SK-N-SH (cell line): ENCODE measurements at regions not wholly inside any gene's neighbourhood (a gene's known extent, or its start where the extent isn't known, plus 50 kb on each side); places are given as distances from the start of the nearest gene placed in this dataset.

Source experiments
- CTCF ChIA-PET: fragments of 300-600, 350-600 bp; formaldehyde crosslinking; extraction: SDS; loops from one replicate; lab custom pipeline; 2021; lab: Yijun Ruan, JAX
- POLR2A ChIA-PET: fragments of 350-600 bp; sonication (Branson Sonifier 250); formaldehyde crosslinking; extraction: SDS; loops from one replicate; lab custom pipeline; 2020; ENCODE audit warnings: antibody characterized with exemption, inconsistent platforms; lab: Yijun Ruan, JAX
- DNase-seq: peaks from one replicate; pipeline ENCODE4 v3.0.0; 2012
- H2AFZ ChIP-seq: fragments of 200-600 bp; sonication (generic); 2 replicates; pipeline ENCODE4 v1.8.1; 2016; ENCODE audit warnings: antibody characterized with exemption, mild to moderate bottlenecking, low read depth
- H3F3A ChIP-seq: fragments of 200-600 bp; sonication (generic); replicated peaks from 2 replicates; pipeline ENCODE3; 2016; ENCODE audit warnings: antibody characterized with exemption, mild to moderate bottlenecking; ENCODE audit not compliant: insufficient read depth
- H3K27ac ChIP-seq, 2 experiments: fragments of 200-500 bp in 1 of 2; fragments of 200-600 bp in 1 of 2; sonication (Bioruptor generic) in 1 of 2; sonication (generic), shearing (Covaris generic) in 1 of 2; 2 replicates each; pipeline versions ENCODE4 v1.5.1 to v1.6.1; 2014 to 2016; ENCODE audit warnings: low read depth in 2 of 2, inconsistent platforms in 1 of 2, low read length in 1 of 2, mild to moderate bottlenecking in 1 of 2, mixed read lengths in 1 of 2
- H3K27me3 ChIP-seq: fragments of 200-600 bp; sonication (generic), shearing (Covaris generic); 2 replicates; pipeline ENCODE4 v1.6.1; 2016; ENCODE audit warnings: mixed run types; ENCODE audit not compliant: insufficient read depth
- H3K36me3 ChIP-seq, 2 experiments: fragments of 200-500 bp in 1 of 2; fragments of 200-600 bp in 1 of 2; sonication (Bioruptor generic) in 1 of 2; sonication (generic) in 1 of 2; replicated peaks in 1 of 2; 2 replicates each; pipeline versions ENCODE3 to v1.5.1; 2014 to 2016; ENCODE audit warnings: low read length in 1 of 2, mild to moderate bottlenecking in 1 of 2; ENCODE audit not compliant: insufficient read depth in 2 of 2, control insufficient read depth in 1 of 2
- H3K4me1 ChIP-seq, 2 experiments: fragments of 200-500 bp in 1 of 2; fragments of 200-600 bp in 1 of 2; sonication (Bioruptor generic) in 1 of 2; sonication (generic), shearing (Covaris generic) in 1 of 2; 2 replicates each; pipeline versions ENCODE4 v1.5.1 to v1.6.1; 2014 to 2016; ENCODE audit warnings: low read depth in 1 of 2, low read length in 1 of 2, mixed run types in 1 of 2; ENCODE audit not compliant: insufficient read depth in 2 of 2, control insufficient read depth in 1 of 2
- H3K4me2 ChIP-seq: fragments of 200-600 bp; sonication (generic), shearing (Covaris generic); 2 replicates; pipeline ENCODE4 v1.6.1; 2017; ENCODE audit warnings: mixed run types
- H3K4me3 ChIP-seq, 2 experiments: fragments of 200-500 bp in 1 of 2; fragments of 200-600 bp in 1 of 2; sonication (Bioruptor generic) in 1 of 2; sonication (generic), shearing (Covaris generic) in 1 of 2; 2 replicates each; pipeline versions ENCODE4 v1.5.1 to v1.8.1; 2014 to 2016; ENCODE audit warnings: low read depth in 2 of 2, inconsistent platforms in 1 of 2, low read length in 1 of 2, mild to moderate bottlenecking in 1 of 2, mixed read lengths in 1 of 2, moderate library complexity in 1 of 2
- H3K79me2 ChIP-seq: fragments of 200-600 bp; sonication (generic); 2 replicates; pipeline ENCODE4 v1.8.1; 2017; ENCODE audit warnings: mild to moderate bottlenecking; ENCODE audit not compliant: insufficient read depth
- H3K9ac ChIP-seq: fragments of 200-600 bp; sonication (generic); 2 replicates; pipeline ENCODE4 v1.6.1; 2017; ENCODE audit warnings: mixed run types
- H3K9me2 ChIP-seq: fragments of 200-600 bp; sonication (generic); 2 replicates; pipeline ENCODE4 v1.6.1; 2017; ENCODE audit warnings: mixed run types
- H3K9me3 ChIP-seq: fragments of 200-600 bp; sonication (generic); 2 replicates; pipeline ENCODE4 v1.6.1; 2017; ENCODE audit warnings: mixed run types, mild to moderate bottlenecking, moderate library complexity
- H4K20me1 ChIP-seq: fragments of 200-600 bp; sonication (generic); 2 replicates; pipeline ENCODE4 v1.6.1; 2017; ENCODE audit warnings: mild to moderate bottlenecking, mixed run types; ENCODE audit not compliant: insufficient read depth
- CHD2 ChIP-seq: fragments of 150-350 bp; IDR thresholded peaks from 2 replicates; pipeline ENCODE4 v1.6.1; 2018; ENCODE audit warnings: low read length; ENCODE audit not compliant: partially characterized antibody
- EP300 ChIP-seq, 2 experiments: IDR thresholded peaks; 2 replicates each; pipeline versions ENCODE4 v1.4.0 to v1.6.1; 2012; ENCODE audit warnings: borderline replicate concordance in 1 of 2, low read depth in 1 of 2, low read length in 1 of 2
- EZH2phosphoT487 ChIP-seq: fragments of 200-600 bp; sonication (generic); IDR thresholded peaks from 2 replicates; pipeline ENCODE4 v1.6.1; 2017; ENCODE audit warnings: low read depth, mixed run types, mild to moderate bottlenecking, antibody characterized with exemption, moderate library complexity, borderline replicate concordance
- FOSL2 ChIP-seq: IDR thresholded peaks from 2 replicates; pipeline ENCODE4 v1.4.0; 2012; ENCODE audit warnings: low read depth, mild to moderate bottlenecking, moderate library complexity, borderline replicate concordance
- FOXM1 ChIP-seq: IDR thresholded peaks from 2 replicates; pipeline ENCODE4 v1.4.0; 2012; ENCODE audit warnings: low read depth, mild to moderate bottlenecking
- GATA2 ChIP-seq: sonication (generic); formaldehyde crosslinking; IDR thresholded peaks from 2 replicates; pipeline ENCODE4 v1.5.0; 2020; ENCODE audit warnings: mild to moderate bottlenecking, missing genetic modification reagents
- NFIC ChIP-seq: IDR thresholded peaks from 2 replicates; pipeline ENCODE4 v1.4.0; 2012; ENCODE audit warnings: borderline replicate concordance
- NRF1 ChIP-seq: IDR thresholded peaks from 2 replicates; pipeline ENCODE4 v1.6.1; 2012; ENCODE audit warnings: low read depth, mild to moderate bottlenecking, low read length
- POLR2AphosphoS5 ChIP-seq: IDR thresholded peaks from 2 replicates; pipeline ENCODE4 v1.6.1; 2012; ENCODE audit warnings: low read depth, low read length
- RCOR1 ChIP-seq: fragments of 150-350 bp; IDR thresholded peaks from 2 replicates; pipeline ENCODE4 v1.6.1; 2017; ENCODE audit warnings: antibody characterized with exemption, low read length
- RFX5 ChIP-seq: IDR thresholded peaks from 2 replicates; pipeline ENCODE4 v1.6.1; 2012; ENCODE audit warnings: mild to moderate bottlenecking, improper control_type of control experiment, low read length
- RXRA ChIP-seq: IDR thresholded peaks from 2 replicates; pipeline ENCODE4 v1.4.0; 2012; ENCODE audit warnings: low read depth, mild to moderate bottlenecking, borderline replicate concordance
- SMC3 ChIP-seq: IDR thresholded peaks from 2 replicates; pipeline ENCODE4 v1.6.1; 2012; ENCODE audit warnings: low read depth, low read length, improper control_type of control experiment
- TAF1 ChIP-seq: IDR thresholded peaks from 2 replicates; pipeline ENCODE4 v1.6.1; 2012; ENCODE audit warnings: low read depth, mild to moderate bottlenecking, low read length, moderate library complexity, borderline replicate concordance
- TCF12 ChIP-seq: IDR thresholded peaks from 2 replicates; pipeline ENCODE4 v1.4.0; 2012
- YY1 ChIP-seq: IDR thresholded peaks from 2 replicates; pipeline ENCODE4 v1.4.0; 2012; ENCODE audit warnings: low read depth, mild to moderate bottlenecking
- WGBS: methylation state at CpG from one replicate; pipeline ENCODE4 v1.1.6; 2017; ENCODE audit warnings: low lambda C conversion rate; 5-methylcytosine and 5-hydroxymethylcytosine counted together
- TF ChIP-seq, protein P1 (sequence below): fragments of 200-600 bp; sonication (generic); IDR thresholded peaks from 2 replicates; pipeline ENCODE4 v1.6.1; 2017; ENCODE audit warnings: antibody characterized with exemption, mild to moderate bottlenecking, moderate library complexity
- TF ChIP-seq, protein P2 (sequence below): IDR thresholded peaks from 2 replicates; pipeline ENCODE4 v1.4.0; 2012; ENCODE audit warnings: low read depth, borderline replicate concordance
- TF ChIP-seq, protein P3 (sequence below): IDR thresholded peaks from 2 replicates; pipeline ENCODE4 v1.6.1; 2012; ENCODE audit warnings: mild to moderate bottlenecking, low read depth, low read length, moderate library complexity
- TF ChIP-seq, protein P4 (sequence below): fragments of 150-350 bp; IDR thresholded peaks from 2 replicates; pipeline ENCODE4 v1.6.1; 2016; ENCODE audit warnings: mild to moderate bottlenecking, low read depth, low read length
- TF ChIP-seq, protein P5 (sequence below): fragments of 150-350 bp; IDR thresholded peaks from 2 replicates; pipeline ENCODE4 v1.6.1; 2017; ENCODE audit warnings: antibody characterized with exemption, low read length, low read depth, borderline replicate concordance
- TF ChIP-seq, protein P6 (sequence below): IDR thresholded peaks from 2 replicates; pipeline ENCODE4 v1.4.0; 2012; ENCODE audit warnings: low read depth, borderline replicate concordance

DNA sequence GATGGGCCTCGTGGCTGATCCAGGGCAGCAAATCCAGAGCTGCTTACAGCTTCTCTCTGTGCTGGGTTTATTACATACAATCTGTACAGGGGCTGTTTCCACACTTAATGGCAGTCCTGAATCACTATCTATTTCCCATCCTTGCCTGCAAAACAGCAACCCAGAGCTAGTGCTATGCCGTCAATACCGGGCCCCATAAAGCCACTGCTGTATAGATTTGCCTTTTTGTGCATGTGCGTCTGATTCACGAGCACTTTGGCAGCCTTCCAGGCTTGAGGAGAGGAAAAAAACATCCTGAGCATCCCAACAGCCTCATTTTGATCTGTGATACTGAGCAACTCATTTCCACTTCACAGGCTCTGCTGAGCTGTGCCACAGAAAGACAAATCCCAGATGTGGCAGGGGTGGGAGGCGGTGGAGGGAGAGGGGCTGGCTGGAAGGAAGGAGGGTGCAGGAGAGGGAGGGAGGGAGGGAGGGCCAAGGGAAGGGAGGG lies 65.2 kb upstream of the TARBP1 start:
- H3K9me2 ChIP-seq, result no peaks in the 10 kb centered on the region
- H3K36me3 ChIP-seq, result no peaks in the 10 kb centered on the region
- ChIA-PET CTCF (interaction anchor here (0.6 to 4.6 kb wide), 25 partner anchors 9 to 549 kb away, joined by 3 to 37 read pairs (median 5); partner anchors contain the start of gene IRF2BP2), POLR2A (interaction anchor here (0.5 to 6.6 kb wide), 18 partner anchors 9 to 540 kb away, joined by 3 to 53 read pairs (median 10); partner anchors contain the start of genes IRF2BP2 and TARBP1)
- peak; percentile 86 for DNase-seq
- peaks cover 12% of the 10 kb centered on the region for H3F3A ChIP-seq
- H3K27ac ChIP-seq, result peak overlapping the region; percentile 92 to 100
- H3K4me2 ChIP-seq, result peak overlapping the region; percentile 31; the same call in 1 of the 2 replicates
- no peaks in the 10 kb centered on the region for H4K20me1 ChIP-seq
- 11% methylated on average over 6 of the region's 6 CpGs for WGBS
- H3K9ac ChIP-seq, result peak overlapping the region; percentile 23; the same call in 1 of the 2 replicates
- no peaks in the 10 kb centered on the region for H3K79me2 ChIP-seq
- H3K4me3 ChIP-seq, result no peak overlapping the region; a peak in 1 of 4 replicates
- H3K9me3 ChIP-seq, result no peaks in the 10 kb centered on the region
- H2AFZ ChIP-seq, result peak overlapping the region; percentile 16; the same call in 1 of the 2 replicates
- H3K27me3 ChIP-seq, result no peaks in the 10 kb centered on the region
- H3K4me1 ChIP-seq, result peaks cover 23 to 67% of the 10 kb centered on the region in 2 experiments
- TF ChIP-seq RXRA (peak; percentile 55; the same call in 1 of the 2 replicates), POLR2AphosphoS5 (peak; percentile 80; the same call in 1 of the 2 replicates), TCF12 (peak; percentile 97), TAF1 (peak; percentile 62), EP300 (IDR thresholded peaks at IDR 0.05; ENCODE audit: borderline replicate concordance in 1 of 2, low read depth in 1 of 2, low read length in 1 of 2) (peak; percentile 88 to 94), YY1 (no peak), SMC3 (no peak; the same call in 1 of the 2 replicates), FOXM1 (peak; percentile 49; the same call in 1 of the 2 replicates), FOSL2 (peak; percentile 79; the same call in 1 of the 2 replicates), EZH2phosphoT487 (no peak), CHD2 (peak; percentile 18), RFX5 (no peak), RCOR1 (peak; percentile 84), NFIC (peak; percentile 96), GATA2 (CRISPR knock-in tag) (peak; percentile 75), NRF1 (no peak)
- TF ChIP-seq, protein P1, sequence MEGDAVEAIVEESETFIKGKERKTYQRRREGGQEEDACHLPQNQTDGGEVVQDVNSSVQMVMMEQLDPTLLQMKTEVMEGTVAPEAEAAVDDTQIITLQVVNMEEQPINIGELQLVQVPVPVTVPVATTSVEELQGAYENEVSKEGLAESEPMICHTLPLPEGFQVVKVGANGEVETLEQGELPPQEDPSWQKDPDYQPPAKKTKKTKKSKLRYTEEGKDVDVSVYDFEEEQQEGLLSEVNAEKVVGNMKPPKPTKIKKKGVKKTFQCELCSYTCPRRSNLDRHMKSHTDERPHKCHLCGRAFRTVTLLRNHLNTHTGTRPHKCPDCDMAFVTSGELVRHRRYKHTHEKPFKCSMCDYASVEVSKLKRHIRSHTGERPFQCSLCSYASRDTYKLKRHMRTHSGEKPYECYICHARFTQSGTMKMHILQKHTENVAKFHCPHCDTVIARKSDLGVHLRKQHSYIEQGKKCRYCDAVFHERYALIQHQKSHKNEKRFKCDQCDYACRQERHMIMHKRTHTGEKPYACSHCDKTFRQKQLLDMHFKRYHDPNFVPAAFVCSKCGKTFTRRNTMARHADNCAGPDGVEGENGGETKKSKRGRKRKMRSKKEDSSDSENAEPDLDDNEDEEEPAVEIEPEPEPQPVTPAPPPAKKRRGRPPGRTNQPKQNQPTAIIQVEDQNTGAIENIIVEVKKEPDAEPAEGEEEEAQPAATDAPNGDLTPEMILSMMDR, result no peak
- TF ChIP-seq, protein P2, sequence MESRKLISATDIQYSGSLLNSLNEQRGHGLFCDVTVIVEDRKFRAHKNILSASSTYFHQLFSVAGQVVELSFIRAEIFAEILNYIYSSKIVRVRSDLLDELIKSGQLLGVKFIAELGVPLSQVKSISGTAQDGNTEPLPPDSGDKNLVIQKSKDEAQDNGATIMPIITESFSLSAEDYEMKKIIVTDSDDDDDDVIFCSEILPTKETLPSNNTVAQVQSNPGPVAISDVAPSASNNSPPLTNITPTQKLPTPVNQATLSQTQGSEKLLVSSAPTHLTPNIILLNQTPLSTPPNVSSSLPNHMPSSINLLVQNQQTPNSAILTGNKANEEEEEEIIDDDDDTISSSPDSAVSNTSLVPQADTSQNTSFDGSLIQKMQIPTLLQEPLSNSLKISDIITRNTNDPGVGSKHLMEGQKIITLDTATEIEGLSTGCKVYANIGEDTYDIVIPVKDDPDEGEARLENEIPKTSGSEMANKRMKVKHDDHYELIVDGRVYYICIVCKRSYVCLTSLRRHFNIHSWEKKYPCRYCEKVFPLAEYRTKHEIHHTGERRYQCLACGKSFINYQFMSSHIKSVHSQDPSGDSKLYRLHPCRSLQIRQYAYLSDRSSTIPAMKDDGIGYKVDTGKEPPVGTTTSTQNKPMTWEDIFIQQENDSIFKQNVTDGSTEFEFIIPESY, result 0 out of 2 replicates have a peak, but pooled peaks have one; percentile 8
- TF ChIP-seq, protein P3, sequence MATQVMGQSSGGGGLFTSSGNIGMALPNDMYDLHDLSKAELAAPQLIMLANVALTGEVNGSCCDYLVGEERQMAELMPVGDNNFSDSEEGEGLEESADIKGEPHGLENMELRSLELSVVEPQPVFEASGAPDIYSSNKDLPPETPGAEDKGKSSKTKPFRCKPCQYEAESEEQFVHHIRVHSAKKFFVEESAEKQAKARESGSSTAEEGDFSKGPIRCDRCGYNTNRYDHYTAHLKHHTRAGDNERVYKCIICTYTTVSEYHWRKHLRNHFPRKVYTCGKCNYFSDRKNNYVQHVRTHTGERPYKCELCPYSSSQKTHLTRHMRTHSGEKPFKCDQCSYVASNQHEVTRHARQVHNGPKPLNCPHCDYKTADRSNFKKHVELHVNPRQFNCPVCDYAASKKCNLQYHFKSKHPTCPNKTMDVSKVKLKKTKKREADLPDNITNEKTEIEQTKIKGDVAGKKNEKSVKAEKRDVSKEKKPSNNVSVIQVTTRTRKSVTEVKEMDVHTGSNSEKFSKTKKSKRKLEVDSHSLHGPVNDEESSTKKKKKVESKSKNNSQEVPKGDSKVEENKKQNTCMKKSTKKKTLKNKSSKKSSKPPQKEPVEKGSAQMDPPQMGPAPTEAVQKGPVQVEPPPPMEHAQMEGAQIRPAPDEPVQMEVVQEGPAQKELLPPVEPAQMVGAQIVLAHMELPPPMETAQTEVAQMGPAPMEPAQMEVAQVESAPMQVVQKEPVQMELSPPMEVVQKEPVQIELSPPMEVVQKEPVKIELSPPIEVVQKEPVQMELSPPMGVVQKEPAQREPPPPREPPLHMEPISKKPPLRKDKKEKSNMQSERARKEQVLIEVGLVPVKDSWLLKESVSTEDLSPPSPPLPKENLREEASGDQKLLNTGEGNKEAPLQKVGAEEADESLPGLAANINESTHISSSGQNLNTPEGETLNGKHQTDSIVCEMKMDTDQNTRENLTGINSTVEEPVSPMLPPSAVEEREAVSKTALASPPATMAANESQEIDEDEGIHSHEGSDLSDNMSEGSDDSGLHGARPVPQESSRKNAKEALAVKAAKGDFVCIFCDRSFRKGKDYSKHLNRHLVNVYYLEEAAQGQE, result no peak
- TF ChIP-seq, protein P4, sequence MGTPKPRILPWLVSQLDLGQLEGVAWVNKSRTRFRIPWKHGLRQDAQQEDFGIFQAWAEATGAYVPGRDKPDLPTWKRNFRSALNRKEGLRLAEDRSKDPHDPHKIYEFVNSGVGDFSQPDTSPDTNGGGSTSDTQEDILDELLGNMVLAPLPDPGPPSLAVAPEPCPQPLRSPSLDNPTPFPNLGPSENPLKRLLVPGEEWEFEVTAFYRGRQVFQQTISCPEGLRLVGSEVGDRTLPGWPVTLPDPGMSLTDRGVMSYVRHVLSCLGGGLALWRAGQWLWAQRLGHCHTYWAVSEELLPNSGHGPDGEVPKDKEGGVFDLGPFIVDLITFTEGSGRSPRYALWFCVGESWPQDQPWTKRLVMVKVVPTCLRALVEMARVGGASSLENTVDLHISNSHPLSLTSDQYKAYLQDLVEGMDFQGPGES, result no peak
- TF ChIP-seq, protein P5, sequence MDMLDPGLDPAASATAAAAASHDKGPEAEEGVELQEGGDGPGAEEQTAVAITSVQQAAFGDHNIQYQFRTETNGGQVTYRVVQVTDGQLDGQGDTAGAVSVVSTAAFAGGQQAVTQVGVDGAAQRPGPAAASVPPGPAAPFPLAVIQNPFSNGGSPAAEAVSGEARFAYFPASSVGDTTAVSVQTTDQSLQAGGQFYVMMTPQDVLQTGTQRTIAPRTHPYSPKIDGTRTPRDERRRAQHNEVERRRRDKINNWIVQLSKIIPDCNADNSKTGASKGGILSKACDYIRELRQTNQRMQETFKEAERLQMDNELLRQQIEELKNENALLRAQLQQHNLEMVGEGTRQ, result no peak
- TF ChIP-seq, protein P6, sequence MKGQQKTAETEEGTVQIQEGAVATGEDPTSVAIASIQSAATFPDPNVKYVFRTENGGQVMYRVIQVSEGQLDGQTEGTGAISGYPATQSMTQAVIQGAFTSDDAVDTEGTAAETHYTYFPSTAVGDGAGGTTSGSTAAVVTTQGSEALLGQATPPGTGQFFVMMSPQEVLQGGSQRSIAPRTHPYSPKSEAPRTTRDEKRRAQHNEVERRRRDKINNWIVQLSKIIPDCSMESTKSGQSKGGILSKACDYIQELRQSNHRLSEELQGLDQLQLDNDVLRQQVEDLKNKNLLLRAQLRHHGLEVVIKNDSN, result no peak
